RWPE1 (cell line): ENCODE measurements at regions not wholly inside any gene's neighbourhood (a gene's known extent, or its start where the extent isn't known, plus 50 kb on each side); places are given as distances from the start of the nearest gene placed in this dataset.

Experiments used
- CTCF ChIA-PET: fragments of 350-600 bp; sonication (Branson Sonifier 250); formaldehyde crosslinking; extraction: SDS; loops from one replicate; lab custom pipeline; 2021; lab: Yijun Ruan, JAX
- POLR2A ChIA-PET: fragments of 400-600 bp; formaldehyde crosslinking; extraction: SDS; loops from one replicate; lab custom pipeline; 2020; ENCODE audit warnings: antibody characterized with exemption; ENCODE audit not compliant: low non-redundant PET; lab: Yijun Ruan, JAX
- DNase-seq: peaks from one replicate; pipeline ENCODE4 v3.0.0; 2012; ENCODE audit warnings: low spot score
- H3K27ac ChIP-seq: fragments of 450-650 bp; 2 replicates; pipeline ENCODE4 v1.5.1; 2017
- CTCF ChIP-seq: fragments of 450-650 bp; conservative IDR thresholded peaks from 2 replicates; pipeline ENCODE4 v1.5.1; 2017; ENCODE audit warnings: low read depth, mild to moderate bottlenecking

- ChIA-PET CTCF (interaction anchor here (0.8 kb wide), 1 partner anchor 30 kb away, joined by 3 read pairs; no protein-coding TSS in a partner anchor), POLR2A (no interaction called here)
- no peak for DNase-seq
- H3K27ac ChIP-seq: no peak overlapping the region
- TF ChIP-seq CTCF: no peak
Measured at GRCh38 chr14:98871796-98872195, 400.2 kb downstream of the BCL11B start.

- ChIA-PET POLR2A (no interaction called here), CTCF (no interaction called here)
- no peak overlapping the region for H3K27ac ChIP-seq
- TF ChIP-seq CTCF: no peak
- no peak for DNase-seq
Measured at GRCh38 chr14:98877065-98877464, 394.9 kb downstream of the BCL11B start.

- ChIA-PET POLR2A (no interaction called here), CTCF (no interaction called here)
- no peak for TF ChIP-seq CTCF
Measured at GRCh38 chr14:98878282-98878681, 393.7 kb downstream of the BCL11B start.

GRCh38 chr14:98886982-98887381 lies 385.0 kb downstream of the BCL11B start:
- TF ChIP-seq CTCF: no peak
- DNase-seq: peak; percentile 44
- H3K27ac ChIP-seq: peak overlapping the region; percentile 23; the same call in 1 of the 2 replicates
- ChIA-PET POLR2A (no interaction called here), CTCF (no interaction called here)

More at GRCh38 chr14:98878282-98878681, 393.7 kb downstream of the BCL11B start:
- no peak overlapping the region for H3K27ac ChIP-seq
- DNase-seq: no peak

GRCh38 chr14:98888281-98888680 lies 383.7 kb downstream of the BCL11B start:
- POLR2A ChIA-PET: no interaction called here
- TF ChIP-seq CTCF: no peak
- no peak overlapping the region for H3K27ac ChIP-seq
- DNase-seq: no peak
- CTCF ChIA-PET: no interaction called here

GRCh38 chr14:98888927-98889835 lies 382.8 kb downstream of the BCL11B start:
- TF ChIP-seq CTCF: no peak
- no peak for DNase-seq
- H3K27ac ChIP-seq: no peak overlapping the region
- CTCF ChIA-PET: no interaction called here
- POLR2A ChIA-PET: no interaction called here
